ENCODE measurements at regions not wholly inside any gene's neighbourhood (a gene's known extent, or its start where the extent isn't known, plus 50 kb on each side); places are given as distances from the start of the nearest gene placed in this dataset.

DNA sequence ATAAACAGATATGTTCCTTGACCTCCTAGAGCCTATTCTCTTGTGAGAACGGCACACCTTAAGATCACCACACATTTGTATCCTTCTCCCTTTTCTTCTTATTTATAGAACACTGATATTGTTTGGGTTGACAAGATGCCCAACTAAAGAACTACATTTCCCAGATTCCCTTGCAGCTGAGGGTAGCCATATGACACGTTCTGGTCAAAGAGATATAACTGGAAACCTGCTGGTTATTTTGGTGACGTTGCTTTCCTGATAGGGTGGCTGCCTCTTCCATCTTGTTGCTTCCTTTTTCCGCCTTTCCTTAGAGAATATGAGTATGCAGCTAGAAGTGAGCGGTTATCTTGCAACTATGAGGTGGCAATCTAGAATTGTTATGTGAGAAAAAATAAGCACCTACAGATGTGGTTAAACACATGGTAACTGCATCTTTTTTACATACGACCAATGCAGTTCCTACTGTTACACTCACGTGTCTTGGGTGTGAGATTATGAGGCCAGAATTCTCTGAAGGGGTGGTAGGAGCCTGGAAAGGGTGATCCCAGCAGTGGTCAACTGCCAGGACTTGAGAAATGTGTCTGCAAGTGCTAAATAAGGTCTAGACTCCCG lies 72.9 kb downstream of the SEC61B start:
- TF ChIP-seq, protein P1, sequence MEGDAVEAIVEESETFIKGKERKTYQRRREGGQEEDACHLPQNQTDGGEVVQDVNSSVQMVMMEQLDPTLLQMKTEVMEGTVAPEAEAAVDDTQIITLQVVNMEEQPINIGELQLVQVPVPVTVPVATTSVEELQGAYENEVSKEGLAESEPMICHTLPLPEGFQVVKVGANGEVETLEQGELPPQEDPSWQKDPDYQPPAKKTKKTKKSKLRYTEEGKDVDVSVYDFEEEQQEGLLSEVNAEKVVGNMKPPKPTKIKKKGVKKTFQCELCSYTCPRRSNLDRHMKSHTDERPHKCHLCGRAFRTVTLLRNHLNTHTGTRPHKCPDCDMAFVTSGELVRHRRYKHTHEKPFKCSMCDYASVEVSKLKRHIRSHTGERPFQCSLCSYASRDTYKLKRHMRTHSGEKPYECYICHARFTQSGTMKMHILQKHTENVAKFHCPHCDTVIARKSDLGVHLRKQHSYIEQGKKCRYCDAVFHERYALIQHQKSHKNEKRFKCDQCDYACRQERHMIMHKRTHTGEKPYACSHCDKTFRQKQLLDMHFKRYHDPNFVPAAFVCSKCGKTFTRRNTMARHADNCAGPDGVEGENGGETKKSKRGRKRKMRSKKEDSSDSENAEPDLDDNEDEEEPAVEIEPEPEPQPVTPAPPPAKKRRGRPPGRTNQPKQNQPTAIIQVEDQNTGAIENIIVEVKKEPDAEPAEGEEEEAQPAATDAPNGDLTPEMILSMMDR (IDR thresholded peaks at IDR 0.05) = no peak
- no peak for TF ChIP-seq POLR2A (IDR thresholded peaks at IDR 0.05; ENCODE audit: low read length)
- no peak for TF ChIP-seq MAZ (IDR thresholded peaks at IDR 0.05; ENCODE audit: borderline replicate concordance, low read depth, low read length)
- no peak for TF ChIP-seq BHLHE40 (IDR thresholded peaks at IDR 0.05; ENCODE audit: low read depth, low read length)
- no peak for TF ChIP-seq KDM1A (IDR thresholded peaks at IDR 0.05; ENCODE audit: low read depth)
- TF ChIP-seq CHD2 (IDR thresholded peaks at IDR 0.05; ENCODE audit: low read length, partially characterized antibody) = no peak
